ENCODE measurements at regions not wholly inside any gene's neighbourhood (a gene's known extent, or its start where the extent isn't known, plus 50 kb on each side); places are given as distances from the start of the nearest gene placed in this dataset.
"Not testable (repeated sequence)": the region's sequence is repeated elsewhere in the genome, so short reads cannot be mapped to it uniquely, and the experiment has no call there.

- in situ Hi-C loops (cut with MboI; ENCODE audit: low sequenced_read_pairs in 4 of 4) (no loop called here), intact Hi-C loops (cut with DNase I; ENCODE audit: low total_unique reads) (no loop called here)
- TF ChIP-seq POLR2A (IDR thresholded peaks at IDR 0.05): no peak
- Histone ChIP-seq H3K9me3 (no peaks in the 10 kb centered on the region), H3K4me1 (no peaks in the 10 kb centered on the region), H3K27me3 (no peaks in the 10 kb centered on the region), H3K36me3 (no peaks in the 10 kb centered on the region), H3K4me3 (no peak overlapping the region), H3K27ac (no peak overlapping the region)
- ATAC-seq: no peak
- DNase-seq: no peak
Measured at GRCh38 chr4:4945829-4946228, 73.4 kb downstream of the CYTL1 start.

GRCh38 chr4:4946416-4946815, 72.8 kb downstream of the CYTL1 start:
- Histone ChIP-seq H3K27me3 (no peaks in the 10 kb centered on the region), H3K9me3 (no peaks in the 10 kb centered on the region), H3K4me1 (no peaks in the 10 kb centered on the region), H3K36me3 (no peaks in the 10 kb centered on the region), H3K4me3 (no peak overlapping the region), H3K27ac (no peak overlapping the region)
- TF ChIP-seq POLR2A (IDR thresholded peaks at IDR 0.05) (no peak), CTCF (IDR thresholded peaks at IDR 0.05 in 4 of 5, conservative IDR thresholded peaks at IDR 0.05 in 1 of 5) (no peak)
- ATAC-seq (no peak), DNase-seq (no peak)
- in situ Hi-C loops (cut with MboI; ENCODE audit: low sequenced_read_pairs in 4 of 4) (no loop called here), intact Hi-C loops (cut with DNase I; ENCODE audit: low total_unique reads) (no loop called here)

GRCh38 chr4:4947721-4948120, 71.5 kb downstream of the CYTL1 start:
- in situ Hi-C loops (cut with MboI; ENCODE audit: low sequenced_read_pairs in 4 of 4) (no loop called here), intact Hi-C loops (cut with DNase I; ENCODE audit: low total_unique reads) (no loop called here)
- TF ChIP-seq POLR2A (IDR thresholded peaks at IDR 0.05): no peak
- Histone ChIP-seq H3K9me3 (peaks cover 0 to 4% (median 0%) of the 10 kb centered on the region in 3 donors), H3K4me3 (no peak overlapping the region), H3K27me3 (no peaks in the 10 kb centered on the region), H3K27ac (no peak overlapping the region), H3K36me3 (no peaks in the 10 kb centered on the region), H3K4me1 (no peaks in the 10 kb centered on the region)
- DNase-seq (no peak), ATAC-seq (no peak)

GRCh38 chr4:4948370-4948769, 70.9 kb downstream of the CYTL1 start:
- ATAC-seq: no peak

GRCh38 chr4:4950561-4951290, 68.5 kb downstream of the CYTL1 start:
- Histone ChIP-seq H3K27ac (no peak overlapping the region), H3K4me1 (no peaks in the 10 kb centered on the region), H3K4me3 (no peak overlapping the region), H3K36me3 (no peaks in the 10 kb centered on the region), H3K9me3 (peaks cover 0 to 5% (median 0%) of the 10 kb centered on the region in 3 donors), H3K27me3 (no peaks in the 10 kb centered on the region)
- DNase-seq (no peak), ATAC-seq (no peak)
- intact Hi-C loops (cut with DNase I; ENCODE audit: low total_unique reads): no loop called here
- in situ Hi-C loops (cut with MboI; ENCODE audit: low sequenced_read_pairs in 4 of 4): no loop called here
- TF ChIP-seq CTCF (IDR thresholded peaks at IDR 0.05 in 4 of 5, conservative IDR thresholded peaks at IDR 0.05 in 1 of 5) (no peak), POLR2A (IDR thresholded peaks at IDR 0.05) (no peak)

More at GRCh38 chr4:4948370-4948769, 70.9 kb downstream of the CYTL1 start:
- no peaks in the 10 kb centered on the region for H3K36me3 ChIP-seq
- intact Hi-C loops (cut with DNase I; ENCODE audit: low total_unique reads): no loop called here
- H3K27ac ChIP-seq: no peak overlapping the region
- TF ChIP-seq POLR2A (IDR thresholded peaks at IDR 0.05) (no peak), CTCF (IDR thresholded peaks at IDR 0.05 in 4 of 5, conservative IDR thresholded peaks at IDR 0.05 in 1 of 5) (no peak)
- H3K9me3 ChIP-seq: peaks cover 0 to 5% (median 0%) of the 10 kb centered on the region in 3 donors
- no peak for DNase-seq
- no peak overlapping the region for H3K4me3 ChIP-seq
- no peaks in the 10 kb centered on the region for H3K27me3 ChIP-seq
- H3K4me1 ChIP-seq: no peaks in the 10 kb centered on the region
- in situ Hi-C loops (cut with MboI; ENCODE audit: low sequenced_read_pairs in 4 of 4): no loop called here

GRCh38 chr4:4952273-4952672, 67.0 kb downstream of the CYTL1 start:
- no peaks in the 10 kb centered on the region for H3K4me1 ChIP-seq
- ATAC-seq (no peak), DNase-seq (no peak)
- intact Hi-C loops (cut with DNase I; ENCODE audit: low total_unique reads) (no loop called here), in situ Hi-C loops (cut with MboI; ENCODE audit: low sequenced_read_pairs in 4 of 4) (no loop called here)
- TF ChIP-seq POLR2A (IDR thresholded peaks at IDR 0.05) (no peak), CTCF (IDR thresholded peaks at IDR 0.05 in 4 of 5, conservative IDR thresholded peaks at IDR 0.05 in 1 of 5) (no peak)
- no peak overlapping the region for H3K4me3 ChIP-seq
- no peak overlapping the region for H3K27ac ChIP-seq
- H3K27me3 ChIP-seq: no peaks in the 10 kb centered on the region
- peaks cover 0 to 5% (median 0%) of the 10 kb centered on the region in 3 donors for H3K9me3 ChIP-seq
- no peaks in the 10 kb centered on the region for H3K36me3 ChIP-seq

- in situ Hi-C loops (cut with MboI; ENCODE audit: low sequenced_read_pairs in 4 of 4); intact Hi-C loops (cut with DNase I; ENCODE audit: low total_unique reads); ATAC-seq; H3K36me3 ChIP-seq; H3K4me3 ChIP-seq; H3K4me1 ChIP-seq; DNase-seq; H3K27me3 ChIP-seq; H3K27ac ChIP-seq: not testable (repeated sequence)
- peaks cover 3 to 21% (median 3%) of the 10 kb centered on the region in 3 donors for H3K9me3 ChIP-seq
Measured at GRCh38 chr4:4959344-4960074, 59.7 kb downstream of the CYTL1 start.
